GM12873 (cell line): ENCODE measurements at regions not wholly inside any gene's neighbourhood (a gene's known extent, or its start where the extent isn't known, plus 50 kb on each side); places are given as distances from the start of the nearest gene placed in this dataset.

ENCODE experiments used
- CTCF ChIP-seq: IDR thresholded peaks from 2 replicates; pipeline ENCODE4 v1.5.1; 2012; ENCODE audit warnings: low read depth, mild to moderate bottlenecking, moderate library complexity, low read length, control low read depth; ENCODE audit not compliant: insufficient read depth; ENCODE audit errors: missing control alignments

GRCh38 chr2:155528034-155528433 is 804.5 kb downstream of the NR4A2 start:
- no peak for TF ChIP-seq CTCF

- no peak for TF ChIP-seq CTCF
Measured at GRCh38 chr2:155525199-155525598, 807.3 kb downstream of the NR4A2 start.

- TF ChIP-seq CTCF, result no peak
Measured at GRCh38 chr2:155519529-155520130, 812.9 kb downstream of the NR4A2 start.

GRCh38 chr2:155518094-155518493 is 814.4 kb downstream of the NR4A2 start:
- no peak for TF ChIP-seq CTCF

- no peak for TF ChIP-seq CTCF
Measured at GRCh38 chr2:155517362-155517761, 815.2 kb downstream of the NR4A2 start.

- TF ChIP-seq CTCF, result no peak
Measured at GRCh38 chr2:155513248-155513647, 814.8 kb downstream of the KCNJ3 start.

- no peak for TF ChIP-seq CTCF
Measured at GRCh38 chr2:155502766-155503165, 804.3 kb downstream of the KCNJ3 start.
